Psoas muscle (tissue), 7 donors: ENCODE measurements at regions not wholly inside any gene's neighbourhood (a gene's known extent, or its start where the extent isn't known, plus 50 kb on each side); places are given as distances from the start of the nearest gene placed in this dataset.
A peak's percentile ranks its signal among the peaks of the same experiment; 100 is the strongest.

Experiments
- ATAC-seq, 4 donors: fragments of 200-7000 bp; cut with Tn5 transposase; one replicate each; pipeline ENCODE4 v1.9.1; 2020; ENCODE audit warnings: moderate library complexity in 3 of 4, mild to moderate bottlenecking in 2 of 4
- DNase-seq, 2 donors: peaks; one replicate each; pipeline ENCODE4 v3.0.0-alpha.2; 2020
- H3K27ac ChIP-seq: fragments of 200-600 bp; one replicate; pipeline ENCODE4 v1.8.0; 2022
- H3K27me3 ChIP-seq, 3 donors: fragments of 200-600 bp in 1 of 3; one replicate each; pipeline versions ENCODE4 v1.6.1 to v1.8.0; 2013 to 2022; ENCODE audit warnings: low read length in 2 of 3, mild to moderate bottlenecking in 2 of 3, moderate library complexity in 1 of 3; ENCODE audit not compliant: insufficient read depth in 3 of 3
- H3K36me3 ChIP-seq, 2 donors: fragments of 200-600 bp in 1 of 2; one replicate each; pipeline versions ENCODE4 v1.6.1 to v1.8.0; 2013 to 2022; ENCODE audit warnings: low read depth in 1 of 2, mild to moderate bottlenecking in 1 of 2, moderate library complexity in 1 of 2; ENCODE audit not compliant: insufficient read depth in 1 of 2
- H3K4me1 ChIP-seq: fragments of 200-600 bp; one replicate; pipeline ENCODE4 v1.8.0; 2022
- H3K4me3 ChIP-seq: fragments of 200-600 bp; one replicate; pipeline ENCODE4 v1.8.0; 2022; ENCODE audit warnings: mild to moderate bottlenecking
- H3K9me3 ChIP-seq: fragments of 200-600 bp; one replicate; pipeline ENCODE4 v1.8.0; 2022
- WGBS, 3 donors: extraction: QIAGEN DNeasy Blood & Tissue Kit; methylation state at CpG; one replicate each; pipeline versions ENCODE4 v1.1.6 to v1.1.7; 2013; 5-methylcytosine and 5-hydroxymethylcytosine counted together
- intact Hi-C, 2 donors: fragments of 100-400 bp; cut with DNase I; formaldehyde crosslinking; loops; one replicate each; pipeline versions ENCODE4 v1.11.0 to v1.14.2; 2022
- TF ChIP-seq, protein P1 (sequence below): fragments of 200-600 bp; IDR thresholded peaks from one replicate; pipeline ENCODE4 v1.8.0; 2022; ENCODE audit warnings: antibody characterized with exemption
- donor health status: healthy with polysubstance abuse.
- donor health status: DM: no; HTN: no; CAD: no; lungs with moderate emphysema.
- donor health status: Bipolar disorder and iron deficiency.
- donor health status: healthy.
- donor health status: DM: yes; HTN: yes; CAD: no.
- donor health status: DM: no; HTN: no; CAD: no.
- donor health status: DM: yes; HTN: yes; CAD: no.

- TF ChIP-seq, protein P1, sequence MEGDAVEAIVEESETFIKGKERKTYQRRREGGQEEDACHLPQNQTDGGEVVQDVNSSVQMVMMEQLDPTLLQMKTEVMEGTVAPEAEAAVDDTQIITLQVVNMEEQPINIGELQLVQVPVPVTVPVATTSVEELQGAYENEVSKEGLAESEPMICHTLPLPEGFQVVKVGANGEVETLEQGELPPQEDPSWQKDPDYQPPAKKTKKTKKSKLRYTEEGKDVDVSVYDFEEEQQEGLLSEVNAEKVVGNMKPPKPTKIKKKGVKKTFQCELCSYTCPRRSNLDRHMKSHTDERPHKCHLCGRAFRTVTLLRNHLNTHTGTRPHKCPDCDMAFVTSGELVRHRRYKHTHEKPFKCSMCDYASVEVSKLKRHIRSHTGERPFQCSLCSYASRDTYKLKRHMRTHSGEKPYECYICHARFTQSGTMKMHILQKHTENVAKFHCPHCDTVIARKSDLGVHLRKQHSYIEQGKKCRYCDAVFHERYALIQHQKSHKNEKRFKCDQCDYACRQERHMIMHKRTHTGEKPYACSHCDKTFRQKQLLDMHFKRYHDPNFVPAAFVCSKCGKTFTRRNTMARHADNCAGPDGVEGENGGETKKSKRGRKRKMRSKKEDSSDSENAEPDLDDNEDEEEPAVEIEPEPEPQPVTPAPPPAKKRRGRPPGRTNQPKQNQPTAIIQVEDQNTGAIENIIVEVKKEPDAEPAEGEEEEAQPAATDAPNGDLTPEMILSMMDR = no peak
- Histone ChIP-seq H3K36me3 (no peaks in the 10 kb centered on the region), H3K27ac (no peak overlapping the region), H3K9me3 (no peaks in the 10 kb centered on the region), H3K27me3 (no peaks in the 10 kb centered on the region), H3K4me3 (no peak overlapping the region), H3K4me1 (no peaks in the 10 kb centered on the region)
- ATAC-seq (no peak), DNase-seq (no peak)
- 63 to 72% (median 72%) methylated on average over 7 of the region's 7 CpGs for WGBS, 3 donors
- intact Hi-C loops = no loop called here
These were observed 989.1 kb upstream of the TMEM132C start for GRCh38 chr12:127277882-127278281.

GRCh38 chr12:127278351-127278750, 988.6 kb upstream of the TMEM132C start:
- WGBS, 3 donors = 89 to 95% (median 94%) methylated on average over 3 of the region's 3 CpGs
- Histone ChIP-seq H3K4me1 (no peaks in the 10 kb centered on the region), H3K9me3 (no peaks in the 10 kb centered on the region), H3K27me3 (no peaks in the 10 kb centered on the region), H3K4me3 (no peak overlapping the region), H3K27ac (no peak overlapping the region), H3K36me3 (no peaks in the 10 kb centered on the region)
- intact Hi-C loops = no loop called here
- DNase-seq = no peak
- no peak for ATAC-seq
- TF ChIP-seq, protein P1 = no peak

DNA sequence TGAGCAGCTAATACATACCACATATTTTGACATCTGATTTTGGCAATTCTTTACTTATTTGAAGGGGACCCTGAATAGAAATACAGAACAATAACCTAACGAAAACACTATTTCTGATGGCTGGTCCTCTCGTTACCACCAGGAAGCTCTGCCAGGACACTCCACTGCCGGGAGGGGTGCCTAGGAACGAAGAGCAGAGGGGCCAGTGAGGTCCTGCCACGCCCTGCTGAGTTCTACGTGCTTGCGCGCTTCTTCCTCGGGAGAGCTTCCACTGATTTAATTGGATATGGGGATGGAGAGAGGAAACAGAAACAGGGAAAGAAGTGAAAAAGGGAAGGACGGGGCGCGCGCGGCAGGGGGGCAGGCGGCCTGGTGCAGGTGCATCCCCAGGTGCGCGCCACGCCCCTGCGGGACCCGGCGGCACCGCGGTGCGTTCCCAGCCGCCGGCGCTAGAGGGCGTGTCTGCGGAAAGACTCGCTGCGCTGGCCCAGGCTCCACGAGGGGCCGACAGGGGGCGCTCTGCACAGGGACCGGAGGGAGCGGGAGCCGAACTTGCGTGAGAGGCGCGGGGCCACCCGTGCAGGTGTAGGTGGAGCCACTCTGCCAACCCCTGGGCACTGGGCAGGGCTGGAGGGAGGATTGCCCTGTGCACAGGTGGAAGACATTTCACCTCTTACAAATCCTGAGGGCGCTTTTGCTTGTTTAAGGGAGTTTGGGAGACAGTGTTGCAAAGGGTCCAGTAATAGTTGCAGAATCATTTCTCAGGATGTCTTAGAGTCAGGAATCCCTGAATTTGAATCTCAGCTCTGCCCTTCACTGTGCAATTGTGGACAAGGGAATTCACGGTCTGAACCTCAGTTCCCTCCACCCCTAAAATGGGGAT, 986.3 kb upstream of the TMEM132C start:
- ATAC-seq (no peak), DNase-seq (peak; percentile 33 to 58)

GRCh38 chr12:127282786-127283565, 984.0 kb upstream of the TMEM132C start:
- Histone ChIP-seq H3K4me1 (no peaks in the 10 kb centered on the region), H3K27ac (no peak overlapping the region), H3K27me3 (no peaks in the 10 kb centered on the region), H3K36me3 (no peaks in the 10 kb centered on the region), H3K4me3 (no peak overlapping the region), H3K9me3 (no peaks in the 10 kb centered on the region)
- no peak for DNase-seq
- 69 to 83% (median 75%) methylated on average over 7 of the region's 7 CpGs for WGBS, 3 donors
- TF ChIP-seq, protein P1 = no peak
- intact Hi-C loops = no loop called here
- ATAC-seq = no peak

More for the DNA sequence above, 986.3 kb upstream of the TMEM132C start:
- Histone ChIP-seq H3K4me1 (no peaks in the 10 kb centered on the region), H3K36me3 (no peaks in the 10 kb centered on the region), H3K4me3 (no peak overlapping the region), H3K27ac (no peak overlapping the region), H3K27me3 (no peaks in the 10 kb centered on the region), H3K9me3 (no peaks in the 10 kb centered on the region)
- intact Hi-C loops = no loop called here
- 17 to 20% (median 19%) methylated on average over 31 to 43 of the region's 43 CpGs for WGBS, 3 donors
- TF ChIP-seq, protein P1 = peak; percentile 49
